GM12891 (cell line): ENCODE measurements at regions not wholly inside any gene's neighbourhood (a gene's known extent, or its start where the extent isn't known, plus 50 kb on each side); places are given as distances from the start of the nearest gene placed in this dataset.

Experiments used
- PAX5 ChIP-seq: IDR thresholded peaks from 2 replicates; pipeline ENCODE4 v1.6.1; 2011; ENCODE audit warnings: low read length, moderate library complexity, mild to moderate bottlenecking; ENCODE audit not compliant: insufficient read depth, severe bottlenecking
- POLR2A ChIP-seq: IDR thresholded peaks from 2 replicates; pipeline ENCODE4 v1.6.1; 2011; ENCODE audit warnings: low read depth, low read length, control low read depth
- POLR2AphosphoS5 ChIP-seq: IDR thresholded peaks from 2 replicates; pipeline ENCODE4 v1.6.1; 2011; ENCODE audit warnings: low read depth, low read length, control low read depth
- POU2F2 ChIP-seq: IDR thresholded peaks from 2 replicates; pipeline ENCODE4 v1.6.1; 2011; ENCODE audit warnings: low read depth, mild to moderate bottlenecking, control low read depth, low read length, moderate library complexity
- TAF1 ChIP-seq: IDR thresholded peaks from 2 replicates; pipeline ENCODE4 v1.6.1; 2011; ENCODE audit warnings: low read depth, low read length, control low read depth

DNA sequence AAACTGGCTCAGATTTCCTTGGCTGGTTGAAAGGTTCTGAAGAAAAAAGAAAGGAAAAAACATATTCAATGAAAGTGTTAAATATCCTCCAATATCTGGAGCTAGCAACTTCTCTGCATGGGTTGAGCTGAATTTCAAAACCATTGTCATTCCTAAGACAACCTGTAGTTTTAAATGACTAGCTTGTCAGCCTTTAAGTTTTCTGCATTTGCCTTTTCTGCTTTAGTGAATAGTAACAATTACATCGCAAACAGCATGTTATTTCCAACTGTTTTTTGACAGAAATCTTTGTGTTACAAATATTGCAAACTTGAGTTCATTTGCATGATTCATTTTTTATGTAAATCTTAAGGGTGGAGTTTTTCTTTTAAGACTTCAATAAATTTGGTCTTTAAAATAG lies 852.3 kb upstream of the CELF2 start:
- TF ChIP-seq POLR2AphosphoS5 (no peak), POLR2A (no peak), TAF1 (no peak), PAX5 (no peak), POU2F2 (no peak)
